Neural cell (in vitro differentiated cells): ENCODE measurements at regions not wholly inside any gene's neighbourhood (a gene's known extent, or its start where the extent isn't known, plus 50 kb on each side); places are given as distances from the start of the nearest gene placed in this dataset.

ENCODE experiments used
- H2AFZ ChIP-seq: fragments of 200-600, 300-800 bp; sonication (generic), shearing (Covaris generic); 2 replicates; pipeline ENCODE4 v1.6.0; 2014; ENCODE audit warnings: low read depth, mild to moderate bottlenecking, antibody characterized with exemption, low read length, moderate library complexity
- H3F3A ChIP-seq: fragments of 200-600 bp; shearing (Covaris generic); 2 replicates; pipeline ENCODE4 v1.6.1; 2016; ENCODE audit warnings: mild to moderate bottlenecking, moderate library complexity, mixed read lengths, antibody characterized with exemption, low read length; ENCODE audit not compliant: insufficient read depth, poor library complexity, severe bottlenecking
- H3K27ac ChIP-seq: fragments of 200-600, 300-800 bp; sonication (generic), shearing (Covaris generic); 2 replicates; pipeline ENCODE4 v1.5.1; 2014; ENCODE audit warnings: mild to moderate bottlenecking, low read length, moderate library complexity
- H3K27me3 ChIP-seq: fragments of 300-800, 200-600 bp; sonication (generic), shearing (Covaris generic); 2 replicates; pipeline ENCODE4 v1.6.0; 2014; ENCODE audit warnings: mild to moderate bottlenecking, low read depth, low read length, moderate library complexity; ENCODE audit not compliant: insufficient read depth
- H3K36me3 ChIP-seq: fragments of 300-800, 200-600 bp; sonication (generic), shearing (Covaris generic); 2 replicates; pipeline ENCODE4 v1.5.1; 2014; ENCODE audit warnings: mild to moderate bottlenecking, antibody characterized with exemption, low read length, moderate library complexity; ENCODE audit not compliant: insufficient read depth
- H3K4me2 ChIP-seq: fragments of 300-800, 200-600 bp; sonication (generic), shearing (Covaris generic); 2 replicates; pipeline ENCODE4 v1.6.0; 2014; ENCODE audit warnings: mild to moderate bottlenecking, low read length
- H3K4me3 ChIP-seq: fragments of 300-800, 200-600 bp; sonication (generic), shearing (Covaris generic); 2 replicates; pipeline ENCODE4 v1.5.1; 2014; ENCODE audit warnings: mild to moderate bottlenecking, low read length, moderate library complexity
- H3K79me2 ChIP-seq: fragments of 200-600 bp; shearing (Covaris generic); replicated peaks from 2 replicates; pipeline ENCODE4 v1.6.0; 2014; ENCODE audit warnings: mild to moderate bottlenecking, low read length, moderate library complexity; ENCODE audit not compliant: insufficient read depth
- H3K9ac ChIP-seq: fragments of 300-800, 200-600 bp; sonication (generic), shearing (Covaris generic); 2 replicates; pipeline ENCODE4 v1.6.1; 2016; ENCODE audit warnings: mild to moderate bottlenecking, low read length, mixed read lengths
- H3K9me2 ChIP-seq: fragments of 200-600 bp; shearing (Covaris generic); 2 replicates; pipeline ENCODE4 v1.6.1; 2016; ENCODE audit warnings: mild to moderate bottlenecking, low read length, mixed read lengths; ENCODE audit not compliant: insufficient read depth
- H3K9me3 ChIP-seq: fragments of 200-600, 300-800 bp; sonication (generic), shearing (Covaris generic); 2 replicates; pipeline ENCODE4 v1.6.1; 2016; ENCODE audit warnings: mild to moderate bottlenecking, mixed run types, low read length, moderate library complexity, mixed read lengths
- H4K20me1 ChIP-seq: fragments of 200-600 bp; shearing (Covaris generic); 2 replicates; pipeline ENCODE4 v1.6.1; 2016; ENCODE audit warnings: mild to moderate bottlenecking, mixed run types; ENCODE audit not compliant: insufficient read depth
- EP300 ChIP-seq: fragments of 450-650 bp; conservative IDR thresholded peaks from 2 replicates; pipeline ENCODE4 v1.6.1; 2014; ENCODE audit warnings: antibody characterized with exemption, mild to moderate bottlenecking, moderate library complexity; ENCODE audit not compliant: poor library complexity, severe bottlenecking
- EZH2 ChIP-seq: fragments of 200-600, 300-800 bp; shearing (Covaris generic), sonication (generic); IDR thresholded peaks from 2 replicates; pipeline ENCODE4 v1.6.1; 2014; ENCODE audit warnings: antibody characterized with exemption, low read length, borderline replicate concordance, mild to moderate bottlenecking; ENCODE audit not compliant: insufficient read depth, poor library complexity, severe bottlenecking
- MXI1 ChIP-seq: fragments of 450-650 bp; conservative IDR thresholded peaks from 2 replicates; pipeline ENCODE4 v1.6.1; 2014; ENCODE audit warnings: antibody characterized with exemption, mild to moderate bottlenecking; ENCODE audit not compliant: poor library complexity, severe bottlenecking
- POLR2AphosphoS5 ChIP-seq: IDR thresholded peaks from 2 replicates; pipeline ENCODE4 v1.6.1; 2012
- RAD21 ChIP-seq: fragments of 450-650 bp; conservative IDR thresholded peaks from 2 replicates; pipeline ENCODE4 v1.6.1; 2014; ENCODE audit warnings: antibody characterized with exemption, mild to moderate bottlenecking, moderate library complexity
- SMC3 ChIP-seq: fragments of 450-650 bp; conservative IDR thresholded peaks from 2 replicates; pipeline ENCODE4 v1.6.1; 2014; ENCODE audit warnings: antibody characterized with exemption, mild to moderate bottlenecking, moderate library complexity; ENCODE audit not compliant: poor library complexity
- TAF1 ChIP-seq: IDR thresholded peaks from 2 replicates; pipeline ENCODE4 v1.6.1; 2012; ENCODE audit warnings: low read depth
- TF ChIP-seq, protein P1 (sequence below): fragments of 450-650 bp; IDR thresholded peaks from 2 replicates; pipeline ENCODE4 v1.5.1; 2014; ENCODE audit warnings: antibody characterized with exemption, mild to moderate bottlenecking, moderate library complexity; ENCODE audit not compliant: poor library complexity, severe bottlenecking
- TF ChIP-seq, protein P2 (sequence below): IDR thresholded peaks from 2 replicates; pipeline ENCODE4 v1.6.1; 2012; ENCODE audit warnings: borderline replicate concordance

DNA sequence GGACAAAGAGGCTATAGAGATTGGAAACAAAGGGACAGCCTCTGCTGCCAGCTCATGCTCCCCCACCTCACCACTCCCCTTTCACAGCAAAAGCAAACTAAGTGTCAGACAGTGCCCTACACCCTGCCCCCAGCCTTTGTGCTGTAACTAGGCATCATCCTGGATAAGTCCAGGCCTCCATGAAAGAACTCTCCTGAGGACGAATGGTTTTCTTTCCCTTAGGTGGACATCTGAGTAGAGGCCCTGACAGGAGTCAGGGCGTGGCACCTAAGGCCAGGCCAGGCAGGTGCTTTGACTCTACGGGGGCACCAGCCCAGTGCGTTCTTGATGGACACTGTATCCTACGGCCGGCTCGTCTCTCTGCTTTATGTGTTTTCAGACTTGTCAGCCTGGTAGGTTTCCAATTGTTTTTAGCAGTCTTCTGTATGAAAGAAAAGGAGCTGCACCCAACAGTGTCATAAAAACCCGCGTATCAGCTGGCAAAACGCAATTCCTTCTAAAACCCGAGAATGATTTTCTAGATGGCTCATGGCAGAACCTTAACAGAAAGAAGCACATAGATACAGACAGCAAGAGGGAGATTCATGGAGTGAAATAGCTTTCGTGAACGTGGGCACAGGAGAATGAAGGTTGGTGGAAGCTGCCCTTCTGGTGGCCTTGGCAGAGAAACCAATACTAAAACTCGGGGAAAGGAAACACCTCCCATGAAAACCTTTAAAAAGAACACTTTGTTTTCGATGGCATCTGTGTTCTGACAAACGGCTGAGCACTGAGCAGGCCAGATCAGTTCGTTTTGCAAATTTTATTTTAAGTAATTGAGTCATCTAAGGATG lies 51.7 kb upstream of the AJAP1 start:
- no peaks in the 10 kb centered on the region for H3K27me3 ChIP-seq
- no peak overlapping the region for H3K9ac ChIP-seq
- H3F3A ChIP-seq, result no peaks in the 10 kb centered on the region
- TF ChIP-seq POLR2AphosphoS5 (no peak), EZH2 (no peak), EP300 (no peak), MXI1 (no peak), RAD21 (no peak), TAF1 (no peak), SMC3 (no peak)
- TF ChIP-seq, protein P1, sequence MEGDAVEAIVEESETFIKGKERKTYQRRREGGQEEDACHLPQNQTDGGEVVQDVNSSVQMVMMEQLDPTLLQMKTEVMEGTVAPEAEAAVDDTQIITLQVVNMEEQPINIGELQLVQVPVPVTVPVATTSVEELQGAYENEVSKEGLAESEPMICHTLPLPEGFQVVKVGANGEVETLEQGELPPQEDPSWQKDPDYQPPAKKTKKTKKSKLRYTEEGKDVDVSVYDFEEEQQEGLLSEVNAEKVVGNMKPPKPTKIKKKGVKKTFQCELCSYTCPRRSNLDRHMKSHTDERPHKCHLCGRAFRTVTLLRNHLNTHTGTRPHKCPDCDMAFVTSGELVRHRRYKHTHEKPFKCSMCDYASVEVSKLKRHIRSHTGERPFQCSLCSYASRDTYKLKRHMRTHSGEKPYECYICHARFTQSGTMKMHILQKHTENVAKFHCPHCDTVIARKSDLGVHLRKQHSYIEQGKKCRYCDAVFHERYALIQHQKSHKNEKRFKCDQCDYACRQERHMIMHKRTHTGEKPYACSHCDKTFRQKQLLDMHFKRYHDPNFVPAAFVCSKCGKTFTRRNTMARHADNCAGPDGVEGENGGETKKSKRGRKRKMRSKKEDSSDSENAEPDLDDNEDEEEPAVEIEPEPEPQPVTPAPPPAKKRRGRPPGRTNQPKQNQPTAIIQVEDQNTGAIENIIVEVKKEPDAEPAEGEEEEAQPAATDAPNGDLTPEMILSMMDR, result no peak
- TF ChIP-seq, protein P2, sequence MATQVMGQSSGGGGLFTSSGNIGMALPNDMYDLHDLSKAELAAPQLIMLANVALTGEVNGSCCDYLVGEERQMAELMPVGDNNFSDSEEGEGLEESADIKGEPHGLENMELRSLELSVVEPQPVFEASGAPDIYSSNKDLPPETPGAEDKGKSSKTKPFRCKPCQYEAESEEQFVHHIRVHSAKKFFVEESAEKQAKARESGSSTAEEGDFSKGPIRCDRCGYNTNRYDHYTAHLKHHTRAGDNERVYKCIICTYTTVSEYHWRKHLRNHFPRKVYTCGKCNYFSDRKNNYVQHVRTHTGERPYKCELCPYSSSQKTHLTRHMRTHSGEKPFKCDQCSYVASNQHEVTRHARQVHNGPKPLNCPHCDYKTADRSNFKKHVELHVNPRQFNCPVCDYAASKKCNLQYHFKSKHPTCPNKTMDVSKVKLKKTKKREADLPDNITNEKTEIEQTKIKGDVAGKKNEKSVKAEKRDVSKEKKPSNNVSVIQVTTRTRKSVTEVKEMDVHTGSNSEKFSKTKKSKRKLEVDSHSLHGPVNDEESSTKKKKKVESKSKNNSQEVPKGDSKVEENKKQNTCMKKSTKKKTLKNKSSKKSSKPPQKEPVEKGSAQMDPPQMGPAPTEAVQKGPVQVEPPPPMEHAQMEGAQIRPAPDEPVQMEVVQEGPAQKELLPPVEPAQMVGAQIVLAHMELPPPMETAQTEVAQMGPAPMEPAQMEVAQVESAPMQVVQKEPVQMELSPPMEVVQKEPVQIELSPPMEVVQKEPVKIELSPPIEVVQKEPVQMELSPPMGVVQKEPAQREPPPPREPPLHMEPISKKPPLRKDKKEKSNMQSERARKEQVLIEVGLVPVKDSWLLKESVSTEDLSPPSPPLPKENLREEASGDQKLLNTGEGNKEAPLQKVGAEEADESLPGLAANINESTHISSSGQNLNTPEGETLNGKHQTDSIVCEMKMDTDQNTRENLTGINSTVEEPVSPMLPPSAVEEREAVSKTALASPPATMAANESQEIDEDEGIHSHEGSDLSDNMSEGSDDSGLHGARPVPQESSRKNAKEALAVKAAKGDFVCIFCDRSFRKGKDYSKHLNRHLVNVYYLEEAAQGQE, result no peak
- H3K9me2 ChIP-seq, result no peaks in the 10 kb centered on the region
- no peaks in the 10 kb centered on the region for H4K20me1 ChIP-seq
- no peaks in the 10 kb centered on the region for H3K79me2 ChIP-seq
- no peak overlapping the region for H3K27ac ChIP-seq
- no peak overlapping the region for H2AFZ ChIP-seq
- H3K4me2 ChIP-seq, result no peak overlapping the region
- no peaks in the 10 kb centered on the region for H3K36me3 ChIP-seq
- no peaks in the 10 kb centered on the region for H3K9me3 ChIP-seq
- no peak overlapping the region for H3K4me3 ChIP-seq

DNA sequence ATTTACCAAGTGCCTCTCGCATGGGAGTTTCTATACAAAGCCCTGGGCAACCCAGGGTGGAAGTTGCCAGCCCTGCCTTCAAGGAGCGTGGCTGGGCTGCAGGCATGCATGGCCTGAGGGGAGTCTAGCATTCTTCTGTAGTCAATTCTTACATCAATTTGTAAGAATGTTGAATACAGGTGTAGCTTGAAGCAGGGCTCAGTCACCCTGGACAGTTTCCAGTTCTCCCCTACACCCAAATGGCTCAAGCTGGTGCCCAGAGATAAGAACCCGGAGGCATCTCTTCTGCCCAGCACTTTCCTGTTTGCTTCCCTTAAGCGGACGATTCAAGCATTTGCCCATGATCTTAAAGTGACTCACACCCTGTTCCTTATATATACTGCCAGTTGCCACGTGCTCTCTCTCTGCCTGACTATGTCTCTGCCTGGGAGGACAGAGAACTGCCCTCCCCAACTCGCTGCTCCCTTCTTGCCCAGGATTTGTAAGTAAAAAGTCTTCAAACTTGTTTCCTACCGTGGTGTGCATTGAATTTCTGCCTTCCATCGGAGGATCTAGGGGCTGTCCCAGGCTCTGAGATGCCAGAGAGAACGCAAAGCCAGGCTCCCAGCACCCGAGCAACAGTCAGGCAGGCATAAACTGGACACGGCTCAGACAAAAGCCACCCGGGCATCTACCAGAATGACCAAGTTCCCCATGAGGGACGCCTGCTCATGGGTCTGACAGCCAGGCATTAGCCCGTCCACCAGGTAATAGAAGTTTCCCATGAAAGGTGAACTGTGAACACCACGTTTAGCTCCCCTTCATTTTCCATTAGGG lies 50.9 kb upstream of the AJAP1 start:
- no peak overlapping the region for H3K4me3 ChIP-seq
- no peaks in the 10 kb centered on the region for H3F3A ChIP-seq
- H3K36me3 ChIP-seq, result no peaks in the 10 kb centered on the region
- no peak overlapping the region for H3K27ac ChIP-seq
- H3K4me2 ChIP-seq, result no peak overlapping the region
- TF ChIP-seq, protein P2, result no peak
- no peak for TF ChIP-seq RAD21
- no peak for TF ChIP-seq TAF1
- no peak for TF ChIP-seq EP300
- TF ChIP-seq POLR2AphosphoS5, result no peak
- no peak for TF ChIP-seq EZH2
- no peak for TF ChIP-seq MXI1
- TF ChIP-seq SMC3, result no peak
- TF ChIP-seq, protein P1, result no peak
- no peaks in the 10 kb centered on the region for H3K79me2 ChIP-seq
- no peaks in the 10 kb centered on the region for H3K27me3 ChIP-seq
- H3K9ac ChIP-seq, result no peak overlapping the region
- no peaks in the 10 kb centered on the region for H4K20me1 ChIP-seq
- H3K9me2 ChIP-seq, result no peaks in the 10 kb centered on the region
- H2AFZ ChIP-seq, result no peak overlapping the region
- H3K9me3 ChIP-seq, result no peaks in the 10 kb centered on the region
